Effector memory CD8-positive, alpha-beta T cell (primary cell): ENCODE measurements at regions not wholly inside any gene's neighbourhood (a gene's known extent, or its start where the extent isn't known, plus 50 kb on each side); places are given as distances from the start of the nearest gene placed in this dataset.
"Not testable (repeated sequence)": the region's sequence is repeated elsewhere in the genome, so short reads cannot be mapped to it uniquely, and the experiment has no call there.

Experiments
- ATAC-seq: fragments of 150-1000 bp; cut with Tn5 transposase; replicated peaks from 2 replicates; pipeline ENCODE4 v1.10.0; 2021; ENCODE audit warnings: mild to moderate bottlenecking, moderate library complexity
- DNase-seq, 3 experiments: peaks; one replicate each; pipeline ENCODE4 v3.0.0; 2021
- H3K27ac Mint-ChIP-seq, 2 donors: one replicate each; pipeline ENCODE4 v1.8.0; 2022; ENCODE audit warnings: mild to moderate bottlenecking in 2 of 2, mixed read lengths in 2 of 2, moderate library complexity in 2 of 2
- H3K27me3 Mint-ChIP-seq, 2 donors: one replicate each; pipeline ENCODE4 v1.8.0; 2022; ENCODE audit warnings: mixed read lengths in 2 of 2
- H3K36me3 Mint-ChIP-seq: one replicate; pipeline ENCODE4 v1.8.0; 2022; ENCODE audit warnings: mild to moderate bottlenecking, moderate library complexity, mixed read lengths; ENCODE audit not compliant: insufficient read depth
- H3K4me1 Mint-ChIP-seq, 2 donors: one replicate each; pipeline ENCODE4 v1.8.0; 2022; ENCODE audit warnings: low read depth in 2 of 2, mixed read lengths in 2 of 2
- H3K4me3 Mint-ChIP-seq, 2 donors: one replicate each; pipeline ENCODE4 v1.8.0; 2022; ENCODE audit warnings: mild to moderate bottlenecking in 2 of 2, mixed read lengths in 2 of 2, moderate library complexity in 2 of 2
- H3K9me3 Mint-ChIP-seq, 2 donors: one replicate each; pipeline ENCODE4 v1.8.0; 2022; ENCODE audit warnings: mixed read lengths in 2 of 2

DNA sequence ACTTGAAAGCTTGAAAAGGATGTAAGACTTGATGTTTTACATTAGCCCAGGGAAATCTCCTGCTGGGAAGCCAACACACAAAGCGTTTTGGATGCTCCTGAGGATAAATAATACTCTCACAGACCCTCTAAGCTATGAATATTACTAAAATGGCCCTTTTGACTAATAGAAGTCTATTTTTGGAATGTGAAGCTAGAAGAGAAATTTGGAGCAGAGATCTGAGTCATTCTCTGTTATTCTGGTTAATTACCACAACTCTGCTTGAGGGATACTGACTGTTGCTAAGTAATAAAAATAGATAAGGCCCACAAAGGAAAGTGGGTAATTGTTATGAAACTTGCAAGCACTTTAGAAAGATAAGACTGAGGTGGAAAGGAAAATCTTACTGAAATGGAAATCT is 346.2 kb upstream of the STXBP6 start:
- Mint-ChIP-seq H3K9me3 (no peaks in the 10 kb centered on the region), H3K4me1 (no peaks in the 10 kb centered on the region), H3K27me3 (no peaks in the 10 kb centered on the region), H3K4me3 (no peak overlapping the region), H3K36me3 (no peaks in the 10 kb centered on the region), H3K27ac (no peak overlapping the region)
- no peak for DNase-seq
- no peak for ATAC-seq

DNA sequence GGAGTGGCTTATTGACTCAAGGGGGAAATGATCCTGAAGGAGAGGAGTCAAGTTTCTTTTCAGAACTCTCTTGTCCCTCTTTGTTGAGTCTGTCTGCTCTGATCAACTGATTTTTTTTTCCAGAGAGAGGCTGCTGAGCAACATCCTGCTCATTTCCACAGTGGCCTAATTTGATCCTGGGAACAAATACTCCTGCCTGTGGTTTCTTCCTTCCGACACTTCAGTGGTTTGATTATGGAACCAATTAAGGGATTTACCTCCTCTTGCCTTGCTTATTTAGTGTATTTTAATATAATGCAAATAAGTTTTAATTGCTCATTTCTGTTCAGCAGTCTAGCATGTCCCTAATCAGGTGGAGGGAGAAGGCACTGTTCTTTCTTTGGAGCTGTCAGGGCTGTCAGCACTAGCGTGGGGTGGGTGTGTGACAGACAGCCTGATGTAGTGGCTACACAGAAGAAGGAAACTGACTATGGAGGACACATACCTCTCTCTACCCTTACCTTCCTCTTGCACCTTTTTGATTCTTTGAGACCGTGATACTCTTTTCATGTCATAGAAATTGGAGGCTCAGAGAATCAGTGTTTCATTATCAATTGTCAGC is 344.9 kb upstream of the STXBP6 start:
- Mint-ChIP-seq H3K4me1 (no peaks in the 10 kb centered on the region), H3K36me3 (no peaks in the 10 kb centered on the region), H3K27me3 (no peaks in the 10 kb centered on the region), H3K9me3 (no peaks in the 10 kb centered on the region), H3K4me3 (no peak overlapping the region), H3K27ac (no peak overlapping the region)
- no peak for ATAC-seq
- DNase-seq = no peak

DNA sequence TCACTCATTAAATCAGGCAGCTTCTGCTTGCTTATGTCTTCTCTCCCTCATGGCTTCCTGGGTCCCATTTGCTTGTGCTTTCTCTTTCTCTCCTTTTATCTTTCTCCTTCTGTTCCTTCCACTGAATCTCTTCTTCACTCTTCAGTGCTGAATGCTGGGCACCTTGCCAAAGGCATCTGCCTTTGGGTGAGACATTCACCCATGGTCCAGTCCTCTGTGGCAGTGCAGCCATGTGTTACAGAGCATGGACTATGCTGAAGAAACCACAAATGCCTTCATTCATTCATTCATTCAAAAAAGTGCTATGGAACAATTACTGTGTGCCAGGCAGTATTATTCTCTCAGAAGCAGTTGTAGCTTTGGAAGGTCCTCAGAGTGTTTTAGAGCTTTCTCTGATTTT is 344.4 kb upstream of the STXBP6 start:
- DNase-seq = no peak
- H3K27ac Mint-ChIP-seq = no peak overlapping the region
- H3K36me3 Mint-ChIP-seq = no peaks in the 10 kb centered on the region
- no peaks in the 10 kb centered on the region for H3K27me3 Mint-ChIP-seq
- ATAC-seq = no peak
- no peaks in the 10 kb centered on the region for H3K9me3 Mint-ChIP-seq
- H3K4me1 Mint-ChIP-seq = no peaks in the 10 kb centered on the region
- no peak overlapping the region for H3K4me3 Mint-ChIP-seq

DNA sequence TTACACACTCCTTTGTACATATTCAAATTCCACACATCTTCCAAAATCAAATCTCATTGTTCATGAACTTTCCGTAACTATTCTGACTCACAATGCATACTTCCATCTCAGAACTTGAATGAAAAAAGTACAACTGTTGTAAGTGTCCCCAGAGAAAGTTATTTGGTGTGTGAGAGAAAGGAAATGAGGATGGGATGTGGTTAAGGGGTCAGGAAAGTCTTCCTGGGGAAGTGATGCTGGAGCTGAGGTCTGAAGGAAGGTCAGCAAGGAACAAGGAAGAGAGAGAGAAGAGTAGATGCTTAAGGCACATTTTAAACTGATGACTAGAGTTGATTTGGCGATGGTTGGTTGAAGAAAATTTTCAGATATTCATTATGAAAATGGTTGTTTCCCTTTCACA is 340.0 kb upstream of the STXBP6 start:
- H3K36me3 Mint-ChIP-seq = no peaks in the 10 kb centered on the region
- no peak for ATAC-seq
- no peaks in the 10 kb centered on the region for H3K9me3 Mint-ChIP-seq
- no peak overlapping the region for H3K27ac Mint-ChIP-seq
- H3K4me3 Mint-ChIP-seq = no peak overlapping the region
- H3K27me3 Mint-ChIP-seq = no peaks in the 10 kb centered on the region
- no peaks in the 10 kb centered on the region for H3K4me1 Mint-ChIP-seq
- no peak for DNase-seq

DNA sequence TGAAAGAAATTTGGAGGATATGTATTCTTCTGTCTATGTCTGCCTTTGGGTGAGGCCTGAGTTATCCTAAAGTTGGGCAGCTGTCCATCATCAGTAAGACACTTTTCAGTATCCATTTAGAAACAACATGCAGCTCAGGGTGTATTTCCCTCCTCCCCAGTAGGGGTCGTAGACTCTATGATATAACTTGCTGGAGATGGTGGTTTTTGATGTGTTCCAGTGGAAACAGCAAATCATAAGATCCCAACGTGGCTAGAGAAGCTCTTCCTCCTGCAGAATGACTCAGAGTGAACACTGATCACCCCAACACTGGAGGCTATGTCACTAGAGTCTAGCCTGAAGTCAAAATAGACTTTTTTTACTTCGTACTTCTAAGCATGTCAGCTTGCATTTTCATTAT is 331.6 kb upstream of the STXBP6 start:
- DNase-seq = no peak
- Mint-ChIP-seq H3K36me3 (no peaks in the 10 kb centered on the region), H3K27me3 (peaks cover 0 to 8% of the 10 kb centered on the region in 2 donors), H3K4me1 (no peaks in the 10 kb centered on the region), H3K27ac (no peak overlapping the region), H3K9me3 (no peaks in the 10 kb centered on the region), H3K4me3 (no peak overlapping the region)
- no peak for ATAC-seq

DNA sequence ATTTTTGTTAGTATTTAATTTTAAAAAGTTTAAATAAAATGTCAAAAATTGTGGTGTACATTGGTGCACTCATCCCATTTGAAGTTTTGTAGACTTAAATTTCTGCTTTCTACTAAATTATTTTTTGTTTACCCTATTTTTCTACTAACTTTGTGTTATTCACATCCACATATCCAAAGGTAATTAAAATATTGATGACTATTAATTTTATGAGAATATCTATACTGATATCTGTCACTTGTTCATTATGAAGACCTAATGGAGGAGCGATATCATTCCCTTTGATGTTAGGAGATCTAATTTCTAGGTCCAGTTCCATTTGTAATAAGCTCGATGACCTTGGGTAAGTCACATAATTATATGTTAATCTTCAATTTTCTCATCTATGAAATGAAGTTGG is 325.7 kb upstream of the STXBP6 start:
- Mint-ChIP-seq H3K27me3 (peaks cover 0 to 8% of the 10 kb centered on the region in 2 donors), H3K9me3 (no peaks in the 10 kb centered on the region), H3K27ac (no peak overlapping the region), H3K4me1 (no peaks in the 10 kb centered on the region), H3K36me3 (no peaks in the 10 kb centered on the region), H3K4me3 (no peak overlapping the region)
- ATAC-seq (no peak), DNase-seq (no peak)

DNA sequence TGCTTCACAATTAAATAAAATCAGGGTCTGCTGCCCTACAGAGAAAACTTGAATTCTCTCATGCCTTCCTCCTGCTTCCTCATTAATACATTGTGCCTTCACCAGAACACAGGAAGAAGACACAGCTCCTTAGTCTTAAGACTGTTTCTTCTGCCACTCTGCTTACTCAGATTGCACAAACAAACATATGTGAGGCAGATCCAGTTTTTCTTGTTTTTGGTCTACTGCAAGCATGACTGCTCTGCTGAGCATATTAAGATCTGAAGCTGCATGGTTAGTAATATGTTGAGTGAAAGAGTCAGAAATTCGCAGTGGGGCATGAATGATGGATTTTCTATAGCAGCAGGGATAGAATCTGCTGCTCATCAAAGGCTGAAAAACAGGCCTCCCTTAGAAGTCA is 321.1 kb upstream of the STXBP6 start:
- no peak overlapping the region for H3K27ac Mint-ChIP-seq
- peaks cover 0 to 8% of the 10 kb centered on the region in 2 donors for H3K27me3 Mint-ChIP-seq
- no peak for DNase-seq
- H3K9me3 Mint-ChIP-seq = peaks cover 7 to 8% of the 10 kb centered on the region in 2 donors
- no peak for ATAC-seq
- no peaks in the 10 kb centered on the region for H3K36me3 Mint-ChIP-seq
- no peaks in the 10 kb centered on the region for H3K4me1 Mint-ChIP-seq
- no peak overlapping the region for H3K4me3 Mint-ChIP-seq

DNA sequence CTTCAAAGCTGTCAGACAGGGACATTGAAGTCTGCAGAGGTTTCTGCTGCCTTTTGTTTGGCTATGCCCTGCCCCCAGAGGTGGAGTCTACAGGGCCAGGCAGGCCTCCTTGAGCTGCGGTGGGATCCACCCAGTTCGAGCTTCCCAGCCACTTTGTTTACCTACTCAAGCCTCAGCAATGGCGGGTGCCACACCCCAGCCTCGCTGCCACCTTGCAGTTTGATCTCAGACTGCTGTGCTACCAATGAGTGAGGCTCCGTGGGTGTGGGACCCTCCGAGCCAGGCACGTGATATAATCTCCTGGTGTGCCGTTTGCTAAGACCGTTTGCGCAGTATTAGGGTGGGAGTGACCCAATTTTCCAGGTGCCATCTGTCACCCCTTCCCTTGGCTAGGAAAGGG is 320.1 kb upstream of the STXBP6 start:
- H3K9me3 Mint-ChIP-seq = peaks cover 7 to 11% of the 10 kb centered on the region in 2 donors

DNA sequence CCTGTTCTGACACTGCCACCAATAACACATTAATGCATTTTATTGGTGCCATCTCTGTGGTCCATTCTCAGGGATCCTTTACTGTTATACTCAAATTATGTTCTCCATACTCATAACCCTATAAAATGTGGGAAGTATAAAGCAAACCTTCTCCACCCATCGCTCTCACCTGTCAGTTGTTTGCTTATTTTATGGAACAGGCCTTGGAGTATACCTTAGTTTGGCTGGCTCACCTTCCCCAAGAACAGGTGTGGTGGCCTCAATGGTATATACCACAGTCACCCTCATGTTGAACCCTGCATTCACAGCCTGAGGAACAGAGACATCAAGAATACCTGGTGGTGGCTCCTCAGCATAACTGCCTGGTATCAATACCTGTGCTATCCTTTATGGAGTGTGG is 308.4 kb upstream of the STXBP6 start:
- Mint-ChIP-seq H3K27ac (no peak overlapping the region), H3K9me3 (no peaks in the 10 kb centered on the region), H3K36me3 (no peaks in the 10 kb centered on the region), H3K4me3 (no peak overlapping the region), H3K4me1 (no peaks in the 10 kb centered on the region), H3K27me3 (no peaks in the 10 kb centered on the region)
- ATAC-seq = no peak
- DNase-seq = no peak

More for the DNA sequence above, 320.1 kb upstream of the STXBP6 start:
- DNase-seq, ATAC-seq, H3K4me1 Mint-ChIP-seq, H3K27me3 Mint-ChIP-seq, H3K27ac Mint-ChIP-seq, H3K36me3 Mint-ChIP-seq, H3K4me3 Mint-ChIP-seq: not testable (repeated sequence)

DNA sequence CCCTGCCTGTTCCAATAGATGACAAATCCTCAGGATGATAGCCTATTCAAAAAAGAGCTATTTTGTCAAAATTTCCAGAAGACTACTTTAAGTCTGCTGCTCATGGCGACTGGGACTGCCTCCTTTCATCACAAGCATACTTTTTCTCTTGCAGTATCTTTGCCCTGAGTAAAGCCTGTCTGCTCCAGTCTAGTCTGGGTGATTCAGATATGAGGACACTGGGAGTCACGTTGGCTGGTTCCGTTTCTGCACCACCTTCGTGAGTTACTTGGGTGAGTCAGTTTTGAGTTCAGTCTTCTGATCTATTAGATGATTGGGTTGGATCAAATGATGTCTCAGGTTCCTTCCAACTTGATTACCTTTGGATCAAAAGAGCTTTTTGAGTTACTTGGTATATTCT is 301.3 kb upstream of the STXBP6 start:
- Mint-ChIP-seq H3K36me3 (no peaks in the 10 kb centered on the region), H3K27me3 (no peaks in the 10 kb centered on the region), H3K9me3 (no peaks in the 10 kb centered on the region), H3K4me3 (no peak overlapping the region), H3K27ac (no peak overlapping the region), H3K4me1 (no peaks in the 10 kb centered on the region)
- DNase-seq = no peak
- ATAC-seq = no peak

DNA sequence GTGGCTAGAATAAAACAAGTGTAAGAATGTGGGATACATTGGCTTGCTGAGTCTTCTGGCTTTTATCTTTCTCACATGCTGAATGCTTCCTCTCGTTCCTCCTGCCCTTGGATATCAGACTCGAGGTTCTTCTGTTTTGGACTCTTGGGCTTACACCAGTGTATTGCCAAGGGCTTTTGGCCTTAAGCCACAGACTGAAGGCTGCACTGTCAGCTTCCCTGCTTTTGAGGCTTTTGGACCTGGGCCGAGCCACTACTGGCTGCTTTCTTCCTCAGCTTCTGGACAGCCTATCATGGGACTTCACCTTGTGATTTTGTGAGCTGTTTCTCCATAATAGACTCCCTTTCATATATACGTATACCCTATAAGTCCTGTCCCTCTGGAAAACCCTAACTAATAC is 300.9 kb upstream of the STXBP6 start:
- Mint-ChIP-seq H3K36me3 (no peaks in the 10 kb centered on the region), H3K27me3 (no peaks in the 10 kb centered on the region), H3K4me1 (no peaks in the 10 kb centered on the region), H3K9me3 (no peaks in the 10 kb centered on the region), H3K27ac (no peak overlapping the region), H3K4me3 (no peak overlapping the region)
- no peak for DNase-seq
- ATAC-seq = no peak

DNA sequence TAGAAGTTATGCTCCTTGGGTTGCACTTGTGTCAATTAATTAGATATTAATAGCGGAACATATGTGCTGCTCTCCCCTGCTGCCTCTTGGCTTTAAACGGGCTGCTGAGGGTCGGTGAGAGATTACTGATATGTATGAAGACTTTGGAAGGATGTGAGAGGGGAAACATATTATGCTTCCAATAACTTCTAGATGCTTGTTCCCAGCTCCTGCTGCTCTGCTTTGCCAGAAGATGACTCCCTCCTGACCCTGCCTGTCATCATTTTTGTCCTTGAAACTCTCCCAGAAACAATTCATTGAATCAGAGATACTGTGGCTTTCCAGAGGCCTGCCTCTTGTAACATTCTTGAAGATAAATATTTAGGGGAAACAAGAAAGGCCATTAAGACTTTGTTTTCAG is 300.1 kb upstream of the STXBP6 start:
- Mint-ChIP-seq H3K9me3 (no peaks in the 10 kb centered on the region), H3K4me1 (no peaks in the 10 kb centered on the region), H3K27ac (no peak overlapping the region), H3K4me3 (no peak overlapping the region), H3K27me3 (no peaks in the 10 kb centered on the region), H3K36me3 (no peaks in the 10 kb centered on the region)
- ATAC-seq (no peak), DNase-seq (no peak)

DNA sequence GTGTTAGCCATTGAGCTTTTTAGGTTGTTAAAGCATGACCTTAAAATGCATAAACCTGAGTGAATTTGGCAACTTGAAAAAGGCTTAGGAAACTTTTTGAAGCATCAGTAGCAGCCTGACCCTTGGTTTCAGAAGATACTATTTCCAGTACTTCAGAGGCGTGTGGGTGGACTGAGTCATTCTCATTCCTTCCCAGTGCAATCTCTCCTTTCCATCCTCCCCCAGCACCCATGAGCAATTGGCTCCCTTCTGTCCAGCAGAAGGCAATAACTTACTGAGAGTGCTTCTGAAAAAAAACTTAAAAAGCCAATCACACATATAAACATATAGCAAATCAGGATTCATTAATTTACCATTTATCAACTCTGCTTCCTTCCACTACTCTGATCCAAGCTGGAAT is 299.3 kb upstream of the STXBP6 start:
- Mint-ChIP-seq H3K4me3 (no peak overlapping the region), H3K4me1 (no peaks in the 10 kb centered on the region), H3K36me3 (no peaks in the 10 kb centered on the region), H3K9me3 (no peaks in the 10 kb centered on the region), H3K27ac (no peak overlapping the region), H3K27me3 (no peaks in the 10 kb centered on the region)
- ATAC-seq (no peak), DNase-seq (no peak)

DNA sequence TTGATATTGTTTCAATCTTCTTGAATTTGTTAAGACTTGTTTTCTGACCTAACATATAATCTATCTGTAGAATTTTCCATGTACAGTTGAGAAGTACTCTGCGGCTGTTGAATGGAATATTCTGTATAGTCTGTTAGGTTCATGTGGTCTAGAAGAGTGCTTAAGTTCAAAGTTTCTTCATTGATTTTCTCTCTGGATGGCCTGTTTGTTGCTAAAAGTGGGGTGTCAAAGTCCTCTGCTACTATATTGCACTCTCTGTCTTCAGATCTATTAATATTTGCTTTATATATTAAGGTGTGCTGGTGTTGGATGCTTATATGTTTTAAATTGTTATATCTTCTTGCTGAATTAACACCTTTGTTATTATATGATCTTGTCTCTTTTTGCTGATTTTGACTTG is 290.9 kb upstream of the STXBP6 start:
- Mint-ChIP-seq H3K27ac (no peak overlapping the region), H3K4me3 (no peak overlapping the region), H3K4me1 (no peaks in the 10 kb centered on the region), H3K27me3 (no peaks in the 10 kb centered on the region), H3K9me3 (peaks cover 0 to 8% of the 10 kb centered on the region in 2 donors), H3K36me3 (no peaks in the 10 kb centered on the region)
- ATAC-seq = no peak
- no peak for DNase-seq

DNA sequence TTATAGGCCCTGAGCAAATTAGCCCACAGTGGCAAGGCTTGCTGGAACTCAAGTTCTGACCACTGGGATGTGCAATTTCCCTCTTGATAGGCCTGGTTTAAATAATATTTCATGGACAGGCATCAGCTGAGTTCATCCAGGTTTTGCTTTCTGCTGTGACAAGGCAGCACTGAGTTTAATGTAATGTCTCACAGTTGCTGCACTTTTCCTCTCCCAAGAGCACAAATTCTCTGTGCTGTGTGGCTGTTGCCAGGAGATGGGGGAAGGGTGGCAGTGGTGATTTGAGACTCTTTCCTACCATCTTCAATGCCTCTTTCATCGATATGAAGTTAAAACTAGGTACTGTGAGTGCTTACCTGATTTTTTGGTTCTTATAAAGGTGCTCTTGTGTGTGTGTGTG is 272.8 kb upstream of the STXBP6 start:
- Mint-ChIP-seq H3K27me3 (peaks cover 0 to 6% of the 10 kb centered on the region in 2 donors), H3K36me3 (no peaks in the 10 kb centered on the region), H3K9me3 (no peaks in the 10 kb centered on the region), H3K4me3 (no peak overlapping the region), H3K4me1 (no peaks in the 10 kb centered on the region), H3K27ac (no peak overlapping the region)
- DNase-seq (no peak), ATAC-seq (no peak)
